CD4-positive, alpha-beta T cell (primary cell): ENCODE measurements at regions not wholly inside any gene's neighbourhood (a gene's known extent, or its start where the extent isn't known, plus 50 kb on each side); places are given as distances from the start of the nearest gene placed in this dataset.

Experiments used
- ATAC-seq: fragments of 200-7000 bp; cut with Tn5 transposase; one replicate; pipeline ENCODE4 v1.10.0; 2022; ENCODE audit warnings: mild to moderate bottlenecking; ENCODE audit not compliant: poor library complexity
- CTCF ChIA-PET: fragments of 350-600 bp; sonication (Branson Sonifier 250); formaldehyde crosslinking; loops from one replicate; lab custom pipeline; 2021; ENCODE audit warnings: antibody characterized with exemption, inconsistent platforms; lab: Charles Lee
- POLR2A ChIA-PET: fragments of 350-600 bp; sonication (Branson Sonifier 250); formaldehyde crosslinking; loops from one replicate; lab custom pipeline; 2021; ENCODE audit warnings: antibody characterized with exemption, inconsistent platforms; lab: Charles Lee
- DNase-seq, 14 experiments: peaks; one replicate each; pipeline ENCODE4 v3.0.0-alpha.2; 2013 to 2020; ENCODE audit warnings: mixed read lengths in 2 of 14
- H3K27ac ChIP-seq, 2 donors: one replicate each; pipeline versions ENCODE4 v1.5.1 to v1.7.0; 2013; ENCODE audit warnings: low read length in 2 of 2, low read depth in 1 of 2, mild to moderate bottlenecking in 1 of 2
- H3K27me3 ChIP-seq, 2 experiments: 1 replicate in 1 of 2; 2 replicates in 1 of 2; pipeline versions ENCODE4 v1.6.1 to v1.7.0; 2013; ENCODE audit warnings: low read length in 2 of 2, control low read depth in 1 of 2, mild to moderate bottlenecking in 1 of 2, moderate library complexity in 1 of 2; ENCODE audit not compliant: insufficient read depth in 2 of 2, control insufficient read depth in 1 of 2
- H3K36me3 ChIP-seq: one replicate; pipeline ENCODE4 v1.6.1; 2013; ENCODE audit warnings: low read length, control low read depth; ENCODE audit not compliant: insufficient read depth
- H3K4me1 ChIP-seq: one replicate; pipeline ENCODE4 v1.6.1; 2013; ENCODE audit warnings: low read length, control low read depth; ENCODE audit not compliant: insufficient read depth
- H3K4me3 ChIP-seq: one replicate; pipeline ENCODE4 v1.5.1; 2013; ENCODE audit warnings: mild to moderate bottlenecking, low read length, moderate library complexity
- H3K9me3 ChIP-seq, 2 experiments: 1 replicate in 1 of 2; 2 replicates in 1 of 2; pipeline versions ENCODE4 v1.6.1 to v1.7.0; 2013; ENCODE audit warnings: low read length in 2 of 2, mild to moderate bottlenecking in 2 of 2, control low read depth in 1 of 2, moderate library complexity in 1 of 2; ENCODE audit not compliant: control insufficient read depth in 1 of 2, insufficient read depth in 1 of 2
- H3K27ac Mint-ChIP-seq: one replicate; pipeline ENCODE4 v1.8.0; 2020; ENCODE audit warnings: mixed read lengths
- H3K27me3 Mint-ChIP-seq: one replicate; pipeline ENCODE4 v1.8.0; 2021; ENCODE audit warnings: mixed read lengths
- H3K36me3 Mint-ChIP-seq: one replicate; pipeline ENCODE4 v1.8.0; 2021; ENCODE audit warnings: low read depth, mixed read lengths
- H3K4me1 Mint-ChIP-seq: one replicate; pipeline ENCODE4 v1.8.0; 2021; ENCODE audit warnings: low read depth, mixed read lengths
- H3K4me3 Mint-ChIP-seq: one replicate; pipeline ENCODE4 v1.8.0; 2020; ENCODE audit warnings: mild to moderate bottlenecking, mixed read lengths
- H3K9me3 Mint-ChIP-seq: one replicate; pipeline ENCODE4 v1.8.0; 2020; ENCODE audit warnings: mixed read lengths
- CTCF ChIP-seq: fragments of 200-600 bp; IDR thresholded peaks from one replicate; pipeline ENCODE4 v1.8.0; 2022; ENCODE audit warnings: antibody characterized with exemption, mild to moderate bottlenecking
- intact Hi-C, 2 experiments: fragments of 100-400 bp; cut with DNase I in 1 of 2; cut with micrococcal nuclease in 1 of 2; formaldehyde crosslinking; loops; one replicate each; pipeline versions ENCODE4 v1.15.1 to v1.9.0; 2023 to 2025; cut with DNase I, micrococcal nuclease

DNA sequence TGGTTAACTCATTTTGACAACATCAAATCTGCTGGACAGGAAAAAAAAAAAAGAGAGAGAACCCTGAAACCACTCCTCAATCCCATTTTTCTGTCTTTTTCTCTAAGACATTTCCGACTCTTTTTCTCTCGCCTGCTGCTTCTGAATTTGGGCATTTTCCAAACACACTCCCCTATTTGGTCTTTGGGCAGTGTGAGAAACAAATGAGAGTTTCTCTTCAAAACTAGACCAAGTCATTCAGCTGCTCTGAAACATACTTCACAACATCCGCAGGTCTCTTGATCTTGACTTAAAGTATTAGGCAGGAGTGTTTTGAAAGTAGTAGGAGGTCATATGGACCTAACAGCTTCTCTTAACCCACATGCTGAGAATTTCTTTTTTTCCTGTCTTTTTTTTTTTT, 364.8 kb upstream of the ESRRG start:
- no peaks in the 10 kb centered on the region for H3K36me3 Mint-ChIP-seq
- ChIA-PET CTCF (no interaction called here), POLR2A (no interaction called here)
- H3K27me3 ChIP-seq: peaks cover 16 to 19% of the 10 kb centered on the region in 2 experiments
- TF ChIP-seq CTCF: no peak
- no peaks in the 10 kb centered on the region for H3K4me1 Mint-ChIP-seq
- peaks cover 3% of the 10 kb centered on the region for H3K9me3 Mint-ChIP-seq
- H3K27ac Mint-ChIP-seq: no peak overlapping the region
- H3K27ac ChIP-seq: no peak overlapping the region
- H3K4me3 ChIP-seq: no peak overlapping the region
- H3K9me3 ChIP-seq: peaks cover 0 to 8% of the 10 kb centered on the region in 2 experiments
- intact Hi-C loops: no loop called here
- H3K4me1 ChIP-seq: no peaks in the 10 kb centered on the region
- ATAC-seq: no peak
- H3K4me3 Mint-ChIP-seq: no peak overlapping the region
- peaks cover 51% of the 10 kb centered on the region for H3K27me3 Mint-ChIP-seq
- DNase-seq: no peak
- no peaks in the 10 kb centered on the region for H3K36me3 ChIP-seq

GRCh38 chr1:217079584-217079983, 356.4 kb upstream of the ESRRG start:
- TF ChIP-seq CTCF: no peak
- Mint-ChIP-seq H3K27me3 (no peaks in the 10 kb centered on the region), H3K4me1 (no peaks in the 10 kb centered on the region), H3K4me3 (no peak overlapping the region), H3K36me3 (no peaks in the 10 kb centered on the region), H3K9me3 (no peaks in the 10 kb centered on the region), H3K27ac (no peak overlapping the region)
- Histone ChIP-seq H3K27ac (no peak overlapping the region), H3K4me1 (no peaks in the 10 kb centered on the region), H3K27me3 (no peaks in the 10 kb centered on the region), H3K9me3 (no peaks in the 10 kb centered on the region), H3K4me3 (no peak overlapping the region), H3K36me3 (no peaks in the 10 kb centered on the region)
- ATAC-seq (no peak), DNase-seq (no peak)
- POLR2A ChIA-PET: no interaction called here
- CTCF ChIA-PET: no interaction called here
- intact Hi-C loops: no loop called here

DNA sequence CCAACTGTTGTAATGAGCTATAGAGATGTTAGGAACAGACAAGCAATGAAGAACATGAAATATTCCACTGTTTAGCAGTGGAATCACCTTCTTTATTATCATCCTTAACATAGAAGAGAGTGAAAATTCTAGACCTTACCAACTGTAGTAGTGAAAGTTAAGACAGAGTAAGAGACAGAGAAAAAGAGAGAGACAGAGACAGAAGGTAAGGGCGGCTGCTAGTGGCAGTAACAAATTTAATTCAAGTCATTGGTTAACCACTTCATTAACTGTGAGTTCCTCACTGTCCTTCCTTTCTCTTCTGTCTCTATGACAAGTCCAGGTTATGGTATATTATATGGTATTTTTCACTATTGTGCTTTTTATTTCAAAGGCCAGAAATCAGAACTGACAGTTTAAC, 355.7 kb upstream of the ESRRG start:
- no peak overlapping the region for H3K4me3 ChIP-seq
- no peak for TF ChIP-seq CTCF
- H3K36me3 ChIP-seq: no peaks in the 10 kb centered on the region
- H3K36me3 Mint-ChIP-seq: no peaks in the 10 kb centered on the region
- no peaks in the 10 kb centered on the region for H3K27me3 ChIP-seq
- no peak overlapping the region for H3K4me3 Mint-ChIP-seq
- H3K27ac ChIP-seq: no peak overlapping the region
- ChIA-PET CTCF (no interaction called here), POLR2A (no interaction called here)
- no peaks in the 10 kb centered on the region for H3K9me3 ChIP-seq
- no peaks in the 10 kb centered on the region for H3K4me1 ChIP-seq
- no peak for ATAC-seq
- H3K9me3 Mint-ChIP-seq: no peaks in the 10 kb centered on the region
- no peak overlapping the region for H3K27ac Mint-ChIP-seq
- no peak for DNase-seq
- H3K4me1 Mint-ChIP-seq: no peaks in the 10 kb centered on the region
- no peaks in the 10 kb centered on the region for H3K27me3 Mint-ChIP-seq
- intact Hi-C loops: no loop called here
